Motor neuron (in vitro differentiated cells): ENCODE measurements at regions not wholly inside any gene's neighbourhood (a gene's known extent, or its start where the extent isn't known, plus 50 kb on each side); places are given as distances from the start of the nearest gene placed in this dataset.

Experiments
- ATAC-seq, 8 experiments: fragments of 200-7000 bp; cut with Tn5 transposase; replicated peaks in 6 of 8; 2 replicates each; pipeline ENCODE4 v1.8.0; 2021; ENCODE audit warnings: mild to moderate bottlenecking in 8 of 8, moderate library complexity in 8 of 8
- H3K27ac ChIP-seq, 2 donors: fragments of 250-450 bp; sonication (Bioruptor Pico); 2 replicates each; pipeline ENCODE4 v1.9.0; 2021; ENCODE audit warnings: antibody characterized with exemption in 2 of 2, mild to moderate bottlenecking in 2 of 2, moderate library complexity in 1 of 2
- H3K4me1 ChIP-seq, 2 donors: fragments of 250-450 bp; sonication (Bioruptor Pico); replicated peaks in 1 of 2; 2 replicates each; pipeline ENCODE4 v1.6.1; 2021; ENCODE audit warnings: antibody characterized with exemption in 2 of 2, mild to moderate bottlenecking in 2 of 2, moderate library complexity in 1 of 2
- H3K4me3 ChIP-seq, 5 donors: fragments of 250-450 bp; sonication (Bioruptor Pico); 2 replicates each; pipeline ENCODE4 v1.9.0; 2021; ENCODE audit warnings: antibody characterized with exemption in 5 of 5, mild to moderate bottlenecking in 5 of 5, moderate library complexity in 4 of 5
- WGBS, 10 experiments: fragments of 450-650 bp; shearing (Covaris generic); methylation state at CpG; one replicate each; pipeline ENCODE4 v1.0.0; 2022; 5-methylcytosine and 5-hydroxymethylcytosine counted together
- in situ Hi-C, 9 experiments: fragments of 400-800 bp; cut with MboI; loops; one replicate each; pipeline ENCODE4 v1.15.0; 2021; ENCODE audit warnings: low sequenced_read_pairs in 9 of 9, low pct_unique_long_range_greater_than_20kb in 2 of 9; ENCODE audit not compliant: unreplicated experiment in 9 of 9

GRCh38 chr16:86396901-86397311 lies 113.4 kb upstream of the FOXF1 start:
- in situ Hi-C loops = no loop called here
- H3K27ac ChIP-seq = peak overlapping the region; percentile 81 to 92
- peaks cover 15 to 25% of the 10 kb centered on the region in 2 donors for H3K4me1 ChIP-seq
- ATAC-seq = peak in 7 of 8 experiments; percentile 84 to 93 (median 86)
- WGBS, 10 experiments = 0 to 67% (median 18%) methylated on average over 2 to 6 of the region's 9 CpGs; no CpG with 5 or more reads in 2 of the 10 experiments
- peak overlapping the region in 1 of 5 donors; percentile 13 for H3K4me3 ChIP-seq

GRCh38 chr16:86398201-86398600 lies 112.1 kb upstream of the FOXF1 start:
- Histone ChIP-seq H3K4me3 (no peak overlapping the region), H3K4me1 (peaks cover 15 to 25% of the 10 kb centered on the region in 2 donors), H3K27ac (no peak overlapping the region)
- in situ Hi-C loops = no loop called here
- 30 to 100% (median 87%) methylated on average over 1 to 4 of the region's 6 CpGs; no CpG with 5 or more reads in 2 of the 10 experiments for WGBS, 10 experiments
- ATAC-seq = no peak

GRCh38 chr16:86398622-86399021 lies 111.7 kb upstream of the FOXF1 start:
- in situ Hi-C loops = no loop called here
- 10 to 100% (median 89%) methylated on average over 1 to 4 of the region's 4 CpGs for WGBS, 10 experiments
- ATAC-seq = peak in 6 of 8 experiments; percentile 7 to 28 (median 22)

GRCh38 chr16:86401126-86401525 lies 109.2 kb upstream of the FOXF1 start:
- 40 to 96% (median 63%) methylated on average over 1 to 7 of the region's 8 CpGs; no CpG with 5 or more reads in 6 of the 10 experiments for WGBS, 10 experiments
- ATAC-seq = no peak
- in situ Hi-C loops = no loop called here
- no peak overlapping the region for H3K4me3 ChIP-seq
- no peak overlapping the region for H3K27ac ChIP-seq
- H3K4me1 ChIP-seq = peaks cover 12 to 16% of the 10 kb centered on the region in 2 donors

More at GRCh38 chr16:86398622-86399021, 111.7 kb upstream of the FOXF1 start:
- H3K27ac ChIP-seq = no peak overlapping the region
- no peak overlapping the region for H3K4me3 ChIP-seq
- peaks cover 15 to 25% of the 10 kb centered on the region in 2 donors for H3K4me1 ChIP-seq

- H3K27ac ChIP-seq = no peak overlapping the region
- in situ Hi-C loops = no loop called here
- no peak overlapping the region for H3K4me3 ChIP-seq
- H3K4me1 ChIP-seq = peaks cover 0 to 7% of the 10 kb centered on the region in 2 donors
- WGBS, 10 experiments = 91 to 100% (median 94%) methylated on average over 2 to 7 of the region's 7 CpGs; no CpG with 5 or more reads in 4 of the 10 experiments
- ATAC-seq = peak in 1 of 8 experiments; percentile 29
Observed at GRCh38 chr16:86403085-86403484, 107.2 kb upstream of the FOXF1 start.

GRCh38 chr16:86403541-86404163 lies 106.7 kb upstream of the FOXF1 start:
- in situ Hi-C loops = no loop called here

GRCh38 chr16:86404678-86405077 lies 105.6 kb upstream of the FOXF1 start:
- no peak for ATAC-seq
- 72 to 100% methylated on average over 1 to 4 of the region's 12 CpGs; no CpG with 5 or more reads in 8 of the 10 experiments for WGBS, 10 experiments
- in situ Hi-C loops = no loop called here
- H3K4me1 ChIP-seq = peaks cover 0 to 23% of the 10 kb centered on the region in 2 donors
- no peak overlapping the region for H3K27ac ChIP-seq
- H3K4me3 ChIP-seq = no peak overlapping the region

More at GRCh38 chr16:86403541-86404163, 106.7 kb upstream of the FOXF1 start:
- WGBS, 10 experiments = 42 to 100% (median 72%) methylated on average over 1 to 6 of the region's 8 CpGs; no CpG with 5 or more reads in 2 of the 10 experiments
- no peak for ATAC-seq
- Histone ChIP-seq H3K4me1 (peaks cover 0 to 13% of the 10 kb centered on the region in 2 donors), H3K4me3 (no peak overlapping the region), H3K27ac (no peak overlapping the region)

GRCh38 chr16:86405319-86405718 lies 105.0 kb upstream of the FOXF1 start:
- no peak overlapping the region for H3K27ac ChIP-seq
- no peak for ATAC-seq
- peaks cover 0 to 30% of the 10 kb centered on the region in 2 donors for H3K4me1 ChIP-seq
- no peak overlapping the region for H3K4me3 ChIP-seq
- in situ Hi-C loops = no loop called here
- WGBS, 10 experiments = 50 to 100% (median 84%) methylated on average over 1 to 10 of the region's 12 CpGs; no CpG with 5 or more reads in 1 of the 10 experiments

GRCh38 chr16:86406056-86406455 lies 104.3 kb upstream of the FOXF1 start:
- no peak for ATAC-seq
- H3K27ac ChIP-seq = no peak overlapping the region
- in situ Hi-C loops = no loop called here
- H3K4me3 ChIP-seq = no peak overlapping the region
- WGBS, 10 experiments = 50 to 100% (median 82%) methylated on average over 1 to 7 of the region's 10 CpGs; no CpG with 5 or more reads in 2 of the 10 experiments
- H3K4me1 ChIP-seq = peaks cover 0 to 31% of the 10 kb centered on the region in 2 donors

- Histone ChIP-seq H3K27ac (peak overlapping the region in 1 of 2 donors; percentile 20), H3K4me1 (peaks cover 0 to 31% of the 10 kb centered on the region in 2 donors), H3K4me3 (no peak overlapping the region)
- no peak for ATAC-seq
- in situ Hi-C loops = no loop called here
- WGBS, 10 experiments = 43 to 83% (median 60%) methylated on average over 2 of the region's 4 CpGs; no CpG with 5 or more reads in 7 of the 10 experiments
Observed at GRCh38 chr16:86408685-86409084, 101.6 kb upstream of the FOXF1 start.

GRCh38 chr16:86410081-86410480 lies 100.2 kb upstream of the FOXF1 start:
- in situ Hi-C loops = no loop called here
- ATAC-seq = peak in 5 of 8 experiments; percentile 14 to 55 (median 21)
- H3K4me3 ChIP-seq = no peak overlapping the region
- H3K4me1 ChIP-seq = peaks cover 0 to 31% of the 10 kb centered on the region in 2 donors
- WGBS, 10 experiments = 6 to 44% (median 13%) methylated on average over 1 to 2 of the region's 2 CpGs; no CpG with 5 or more reads in 4 of the 10 experiments
- H3K27ac ChIP-seq = peak overlapping the region in 1 of 2 donors; percentile 3

GRCh38 chr16:86410529-86410928 lies 99.8 kb upstream of the FOXF1 start:
- 62 to 86% (median 70%) methylated on average over 1 to 5 of the region's 5 CpGs; no CpG with 5 or more reads in 3 of the 10 experiments for WGBS, 10 experiments
- in situ Hi-C loops = no loop called here
- no peak for ATAC-seq
- peaks cover 0 to 31% of the 10 kb centered on the region in 2 donors for H3K4me1 ChIP-seq
- H3K27ac ChIP-seq = no peak overlapping the region
- H3K4me3 ChIP-seq = no peak overlapping the region

GRCh38 chr16:86411897-86412296 lies 98.4 kb upstream of the FOXF1 start:
- Histone ChIP-seq H3K4me1 (peaks cover 0 to 26% of the 10 kb centered on the region in 2 donors), H3K27ac (no peak overlapping the region), H3K4me3 (no peak overlapping the region)
- in situ Hi-C loops = no loop called here
- ATAC-seq = no peak
- WGBS, 10 experiments = 6 to 87% (median 80%) methylated on average over 2 to 7 of the region's 7 CpGs
